Endothelial cell of umbilical vein (primary cell): ENCODE measurements at regions not wholly inside any gene's neighbourhood (a gene's known extent, or its start where the extent isn't known, plus 50 kb on each side); places are given as distances from the start of the nearest gene placed in this dataset.

ENCODE experiments used
- BruUV-seq: library from RNA; stranded (reverse); fragments of 400-500 nt; replicated peaks from 2 replicates; lab custom pipeline; 2021; lab: Mats Ljungman, UMichigan
- CTCF ChIA-PET: fragments of 300-600, 350-600 bp; sonication (Branson Sonifier 250); formaldehyde crosslinking; loops from one replicate; lab custom pipeline; 2021; ENCODE audit warnings: antibody characterized with exemption, inconsistent platforms; lab: Charles Lee
- POLR2A ChIA-PET: fragments of 300-600, 350-600 bp; sonication (Branson Sonifier 250); formaldehyde crosslinking; loops from one replicate; lab custom pipeline; 2021; ENCODE audit warnings: antibody characterized with exemption, inconsistent platforms; lab: Charles Lee
- DNase-seq: peaks from one replicate; pipeline ENCODE4 v3.0.0-alpha.2; 2011; ENCODE audit warnings: low read depth, low spot score
- FAIRE-seq: peaks from 2 replicates; lab custom pipeline; 2011; peaks lifted over from hg19 to GRCh38; lab: Jason Lieb, UNC
- H2AFZ ChIP-seq: 2 replicates; pipeline ENCODE4 v1.6.0; 2012; ENCODE audit warnings: low read depth, low read length, control low read depth, inconsistent platforms
- H3K27ac ChIP-seq: 2 replicates; pipeline ENCODE4 v1.5.1; 2011; ENCODE audit warnings: low read depth, mild to moderate bottlenecking, control low read depth, low read length, moderate library complexity; ENCODE audit not compliant: insufficient read depth
- H3K27me3 ChIP-seq, 2 experiments: 2 replicates each; pipeline versions ENCODE4 v1.6.0 to v1.6.1; 2011; ENCODE audit warnings: low read length in 2 of 2, mixed read lengths in 1 of 2; ENCODE audit not compliant: control insufficient read depth in 2 of 2, insufficient read depth in 2 of 2
- H3K36me3 ChIP-seq, 2 experiments: 2 replicates in 1 of 2; 3 replicates in 1 of 2; pipeline ENCODE4 v1.5.1; 2011; ENCODE audit warnings: low read length in 2 of 2, mild to moderate bottlenecking in 1 of 2, moderate library complexity in 1 of 2; ENCODE audit not compliant: control insufficient read depth in 2 of 2, insufficient read depth in 2 of 2; ENCODE audit errors: extremely low read depth in 1 of 2
- H3K4me1 ChIP-seq: 3 replicates; pipeline ENCODE4 v1.5.1; 2011; ENCODE audit warnings: mild to moderate bottlenecking, low read length; ENCODE audit not compliant: control insufficient read depth, insufficient read depth; ENCODE audit errors: extremely low read depth
- H3K4me2 ChIP-seq: 2 replicates; pipeline ENCODE4 v1.6.1; 2011; ENCODE audit warnings: low read length, control low read depth, mixed read lengths; ENCODE audit not compliant: insufficient read depth
- H3K4me3 ChIP-seq, 3 experiments: fragments of 200-600 bp in 1 of 3; sonication (generic), shearing (Covaris generic) in 1 of 3; replicated peaks in 1 of 3; 2 replicates each; pipeline ENCODE4 v1.5.1; 2011 to 2016; ENCODE audit warnings: control low read depth in 3 of 3, low read length in 3 of 3, mild to moderate bottlenecking in 2 of 3, inconsistent platforms in 1 of 3, low read depth in 1 of 3, moderate library complexity in 1 of 3; ENCODE audit not compliant: insufficient read depth in 1 of 3
- H3K79me2 ChIP-seq: 2 replicates; pipeline ENCODE4 v1.6.0; 2012; ENCODE audit warnings: low read length, inconsistent platforms; ENCODE audit not compliant: control insufficient read depth, insufficient read depth
- H3K9ac ChIP-seq: replicated peaks from 2 replicates; pipeline ENCODE3; 2011; ENCODE audit warnings: low read length, control low read depth; ENCODE audit not compliant: insufficient read depth; ENCODE audit errors: extremely low read depth
- H3K9me1 ChIP-seq: replicated peaks from 3 replicates; pipeline ENCODE4 v1.6.0; 2011; ENCODE audit warnings: mild to moderate bottlenecking, low read length; ENCODE audit not compliant: control insufficient read depth, insufficient read depth; ENCODE audit errors: extremely low read depth
- H3K9me3 ChIP-seq: replicated peaks from 2 replicates; pipeline ENCODE4 v1.5.1; 2012; ENCODE audit warnings: low read length, inconsistent platforms; ENCODE audit not compliant: control insufficient read depth, insufficient read depth
- H4K20me1 ChIP-seq: replicated peaks from 2 replicates; pipeline ENCODE3; 2011; ENCODE audit warnings: mild to moderate bottlenecking, low read length; ENCODE audit not compliant: control insufficient read depth, insufficient read depth; ENCODE audit errors: extremely low read depth
- EZH2 ChIP-seq: IDR thresholded peaks from 2 replicates; pipeline ENCODE4 v1.6.1; 2012; ENCODE audit warnings: borderline replicate concordance, low read depth, mild to moderate bottlenecking, moderate library complexity, low read length, inconsistent platforms; ENCODE audit not compliant: severe bottlenecking
- FOS ChIP-seq: IDR thresholded peaks from 2 replicates; pipeline ENCODE4 v1.6.1; 2011; ENCODE audit warnings: mild to moderate bottlenecking, low read length, moderate library complexity, borderline replicate concordance; ENCODE audit not compliant: insufficient read depth
- GATA2 ChIP-seq: IDR thresholded peaks from 2 replicates; pipeline ENCODE4 v1.7.0; 2011; ENCODE audit warnings: low read depth, mild to moderate bottlenecking, moderate library complexity, mixed read lengths, low read length; ENCODE audit not compliant: insufficient read length, insufficient read depth
- JUN ChIP-seq: IDR thresholded peaks from 2 replicates; pipeline ENCODE4 v1.6.1; 2011; ENCODE audit warnings: borderline replicate concordance, low read depth; ENCODE audit not compliant: insufficient read length, insufficient read depth
- MYC ChIP-seq: IDR thresholded peaks from one replicate; pipeline ENCODE4 v1.6.1; 2011; ENCODE audit warnings: mild to moderate bottlenecking, low read depth, low read length
- POLR2A ChIP-seq: IDR thresholded peaks from 2 replicates; pipeline ENCODE4 v1.6.1; 2012; ENCODE audit warnings: low read depth, mild to moderate bottlenecking, control low read depth, low read length
- POLR2AphosphoS5 ChIP-seq: IDR thresholded peaks from 2 replicates; pipeline ENCODE4 v1.6.1; 2012; ENCODE audit warnings: low read depth, mild to moderate bottlenecking, control low read depth, low read length, moderate library complexity; ENCODE audit not compliant: insufficient read depth
- dilution Hi-C: fragments of 300-500 bp; cut with MboI; formaldehyde crosslinking; loops from one replicate; pipeline ENCODE4 v1.15.0; 2019; ENCODE audit warnings: low sequenced_read_pairs; ENCODE audit not compliant: extremely low pct_ligation_motif_present
- intact Hi-C: fragments of 100-400 bp; cut with micrococcal nuclease; formaldehyde crosslinking; loops from one replicate; pipeline ENCODE4 v1.10.0; 2022
- TF ChIP-seq, protein P1 (sequence below), 2 donors: IDR thresholded peaks; 1 replicate in 1 of 2; 2 replicates in 1 of 2; pipeline ENCODE4 v1.5.1; 2011; ENCODE audit warnings: low read length in 2 of 2, mild to moderate bottlenecking in 2 of 2, moderate library complexity in 2 of 2, control low read depth in 1 of 2, inconsistent platforms in 1 of 2, low read depth in 1 of 2; ENCODE audit not compliant: insufficient read depth in 1 of 2; ENCODE audit errors: extremely low read depth in 1 of 2
- TF ChIP-seq, protein P2 (sequence below): IDR thresholded peaks from 2 replicates; pipeline ENCODE4 v1.6.1; 2011; ENCODE audit not compliant: insufficient read depth, insufficient read length

DNA sequence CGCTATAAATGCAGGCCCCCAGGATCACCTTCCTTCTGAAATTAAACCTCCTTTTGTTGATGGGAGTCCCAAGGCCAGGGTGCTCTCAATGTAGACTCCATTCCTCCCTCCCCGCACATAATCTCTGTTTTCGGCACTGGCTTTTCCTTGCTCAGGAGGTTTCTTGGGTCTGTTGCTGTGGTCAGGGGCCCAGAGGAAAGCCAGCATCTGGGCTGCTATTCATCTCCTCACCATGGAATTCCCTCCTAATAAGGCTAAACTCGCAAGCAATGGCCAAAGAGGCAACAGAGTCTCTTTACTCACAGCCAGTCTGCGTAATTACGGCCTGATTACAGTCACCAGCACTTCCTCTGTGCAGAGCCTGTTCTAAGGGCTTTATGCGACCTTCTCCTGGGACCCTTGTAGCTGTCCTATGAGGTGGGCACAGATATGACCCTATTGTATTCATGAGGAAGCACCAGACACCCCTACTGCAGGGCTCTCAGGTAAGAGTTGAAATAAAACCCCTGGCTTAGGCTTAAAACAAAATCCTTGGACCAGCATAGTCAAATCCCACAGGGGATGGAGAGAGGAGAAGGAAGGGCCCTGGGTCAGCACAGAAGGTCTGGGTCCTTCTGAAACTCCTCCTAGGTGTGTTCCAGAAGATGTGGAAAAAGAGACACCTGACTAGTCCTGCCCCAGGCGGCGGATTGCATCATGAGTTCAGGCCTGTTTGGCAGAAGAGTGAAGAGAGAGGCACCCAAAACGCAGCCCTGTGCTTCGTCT lies 105.0 kb upstream of the SH3BP4 start:
- CTCF ChIA-PET, result no interaction called here
- DNase-seq (no peak), FAIRE-seq (no peak)
- Histone ChIP-seq H3K9me3 (no peaks in the 10 kb centered on the region), H3K4me2 (no peak overlapping the region), H3K4me1 (peaks cover 2% of the 10 kb centered on the region), H3K9me1 (no peaks in the 10 kb centered on the region), H3K27ac (no peak overlapping the region), H3K79me2 (no peaks in the 10 kb centered on the region), H3K36me3 (no peaks in the 10 kb centered on the region), H3K9ac (no peak overlapping the region), H4K20me1 (no peaks in the 10 kb centered on the region), H3K27me3 (no peaks in the 10 kb centered on the region), H3K4me3 (no peak overlapping the region), H2AFZ (no peak overlapping the region)
- no TSS peak for BruUV-seq
- dilution Hi-C loops (no loop called here), intact Hi-C loops (no loop called here)
- POLR2A ChIA-PET, result no interaction called here
- TF ChIP-seq POLR2A (no peak), EZH2 (no peak), MYC (no peak), POLR2AphosphoS5 (no peak), FOS (no peak), JUN (no peak), GATA2 (no peak)
- TF ChIP-seq, protein P1, sequence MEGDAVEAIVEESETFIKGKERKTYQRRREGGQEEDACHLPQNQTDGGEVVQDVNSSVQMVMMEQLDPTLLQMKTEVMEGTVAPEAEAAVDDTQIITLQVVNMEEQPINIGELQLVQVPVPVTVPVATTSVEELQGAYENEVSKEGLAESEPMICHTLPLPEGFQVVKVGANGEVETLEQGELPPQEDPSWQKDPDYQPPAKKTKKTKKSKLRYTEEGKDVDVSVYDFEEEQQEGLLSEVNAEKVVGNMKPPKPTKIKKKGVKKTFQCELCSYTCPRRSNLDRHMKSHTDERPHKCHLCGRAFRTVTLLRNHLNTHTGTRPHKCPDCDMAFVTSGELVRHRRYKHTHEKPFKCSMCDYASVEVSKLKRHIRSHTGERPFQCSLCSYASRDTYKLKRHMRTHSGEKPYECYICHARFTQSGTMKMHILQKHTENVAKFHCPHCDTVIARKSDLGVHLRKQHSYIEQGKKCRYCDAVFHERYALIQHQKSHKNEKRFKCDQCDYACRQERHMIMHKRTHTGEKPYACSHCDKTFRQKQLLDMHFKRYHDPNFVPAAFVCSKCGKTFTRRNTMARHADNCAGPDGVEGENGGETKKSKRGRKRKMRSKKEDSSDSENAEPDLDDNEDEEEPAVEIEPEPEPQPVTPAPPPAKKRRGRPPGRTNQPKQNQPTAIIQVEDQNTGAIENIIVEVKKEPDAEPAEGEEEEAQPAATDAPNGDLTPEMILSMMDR (IDR thresholded peaks at IDR 0.05; ENCODE audit: extremely low read depth in 1 of 2, insufficient read depth in 1 of 2, low read depth in 1 of 2, low read length in 2 of 2), result no peak
- TF ChIP-seq, protein P2, sequence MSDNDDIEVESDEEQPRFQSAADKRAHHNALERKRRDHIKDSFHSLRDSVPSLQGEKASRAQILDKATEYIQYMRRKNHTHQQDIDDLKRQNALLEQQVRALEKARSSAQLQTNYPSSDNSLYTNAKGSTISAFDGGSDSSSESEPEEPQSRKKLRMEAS, result no peak
